PC-3 (cell line): ENCODE measurements at regions not wholly inside any gene's neighbourhood (a gene's known extent, or its start where the extent isn't known, plus 50 kb on each side); places are given as distances from the start of the nearest gene placed in this dataset.

Experiments
- ATAC-seq: fragments of 200-7000 bp; cut with Tn5 transposase; 2 replicates; pipeline ENCODE4 v1.9.1; 2020; ENCODE audit warnings: mild to moderate bottlenecking, moderate library complexity
- BruUV-seq: library from RNA; stranded (reverse); fragments of 400-500 nt; replicated peaks from 2 replicates; lab custom pipeline; 2021; lab: Mats Ljungman, UMichigan
- CTCF ChIA-PET: fragments of 300-600 bp; sonication (Branson Sonifier 250); formaldehyde crosslinking; loops from one replicate; lab custom pipeline; 2022; ENCODE audit warnings: antibody characterized with exemption; lab: Charles Lee
- POLR2A ChIA-PET: fragments of 300-600 bp; sonication (Branson Sonifier 250); formaldehyde crosslinking; loops from one replicate; lab custom pipeline; 2022; ENCODE audit warnings: antibody characterized with exemption; ENCODE audit not compliant: unreplicated experiment; lab: Charles Lee
- DNase-seq: peaks from one replicate; pipeline ENCODE4 v3.0.0-alpha.2; 2015
- H2AFZ ChIP-seq: fragments of 300-600 bp; sonication (generic); 2 replicates; pipeline ENCODE4 v1.6.0; 2016; ENCODE audit warnings: antibody characterized with exemption, low read length
- H3F3A ChIP-seq: fragments of 300-600 bp; sonication (generic); one replicate; pipeline ENCODE4 v1.6.0; 2017; ENCODE audit warnings: antibody characterized with exemption, low read length, control low read depth, mild to moderate bottlenecking; ENCODE audit not compliant: unreplicated experiment
- H3K27ac ChIP-seq: fragments of 300-600 bp; sonication (generic); 2 replicates; pipeline ENCODE4 v1.5.1; 2016; ENCODE audit warnings: mild to moderate bottlenecking, low read length
- H3K27me3 ChIP-seq: fragments of 300-600 bp; sonication (generic); 2 replicates; pipeline ENCODE4 v1.6.1; 2016; ENCODE audit warnings: low read length, mixed read lengths
- H3K36me3 ChIP-seq: fragments of 300-600 bp; sonication (generic); 2 replicates; pipeline ENCODE4 v1.6.1; 2016; ENCODE audit warnings: low read depth, mixed run types, low read length, mixed read lengths
- H3K4me1 ChIP-seq: fragments of 300-600 bp; sonication (generic); 2 replicates; pipeline ENCODE4 v1.5.1; 2016; ENCODE audit warnings: low read length; ENCODE audit not compliant: insufficient read depth
- H3K4me2 ChIP-seq: fragments of 300-600 bp; sonication (generic); 2 replicates; pipeline ENCODE4 v1.6.0; 2016; ENCODE audit warnings: low read length
- H3K4me3 ChIP-seq: fragments of 300-600 bp; sonication (generic); 2 replicates; pipeline ENCODE4 v1.5.1; 2016; ENCODE audit warnings: mild to moderate bottlenecking, low read length, mixed read lengths
- H3K79me2 ChIP-seq: fragments of 300-600 bp; sonication (generic); 2 replicates; pipeline ENCODE4 v1.6.1; 2017; ENCODE audit warnings: low read length, mixed read lengths
- H3K9ac ChIP-seq: fragments of 300-600 bp; sonication (generic); 2 replicates; pipeline ENCODE4 v1.6.0; 2016; ENCODE audit warnings: mild to moderate bottlenecking, low read length
- H3K9me2 ChIP-seq: fragments of 300-600 bp; sonication (generic); replicated peaks from 2 replicates; pipeline ENCODE4 v1.6.1; 2016; ENCODE audit warnings: mixed run types, low read length, mixed read lengths
- H3K9me3 ChIP-seq: fragments of 300-600 bp; sonication (generic); 2 replicates; pipeline ENCODE4 v1.6.1; 2016; ENCODE audit warnings: low read length, mixed read lengths
- H4K20me1 ChIP-seq: fragments of 300-600 bp; sonication (generic); 2 replicates; pipeline ENCODE4 v1.6.1; 2016; ENCODE audit warnings: low read length, mixed read lengths
- CTCF ChIP-seq: fragments of 300-600 bp; sonication (generic); conservative IDR thresholded peaks from 2 replicates; pipeline ENCODE4 v1.5.1; 2017; ENCODE audit warnings: antibody characterized with exemption, low read depth, mild to moderate bottlenecking, low read length
- EZH2 ChIP-seq: fragments of 300-600 bp; sonication (generic); IDR thresholded peaks from one replicate; pipeline ENCODE4 v1.6.1; 2017; ENCODE audit warnings: antibody characterized with exemption, mild to moderate bottlenecking, low read length; ENCODE audit not compliant: unreplicated experiment
- EZH2phosphoT487 ChIP-seq: fragments of 300-600 bp; sonication (generic); IDR thresholded peaks from 2 replicates; pipeline ENCODE4 v1.6.1; 2018; ENCODE audit warnings: mild to moderate bottlenecking, antibody characterized with exemption, low read length, borderline replicate concordance
- intact Hi-C: fragments of 100-400 bp; cut with micrococcal nuclease; formaldehyde crosslinking; loops from 2 replicates; pipeline ENCODE4 v1.9.0; 2023

DNA sequence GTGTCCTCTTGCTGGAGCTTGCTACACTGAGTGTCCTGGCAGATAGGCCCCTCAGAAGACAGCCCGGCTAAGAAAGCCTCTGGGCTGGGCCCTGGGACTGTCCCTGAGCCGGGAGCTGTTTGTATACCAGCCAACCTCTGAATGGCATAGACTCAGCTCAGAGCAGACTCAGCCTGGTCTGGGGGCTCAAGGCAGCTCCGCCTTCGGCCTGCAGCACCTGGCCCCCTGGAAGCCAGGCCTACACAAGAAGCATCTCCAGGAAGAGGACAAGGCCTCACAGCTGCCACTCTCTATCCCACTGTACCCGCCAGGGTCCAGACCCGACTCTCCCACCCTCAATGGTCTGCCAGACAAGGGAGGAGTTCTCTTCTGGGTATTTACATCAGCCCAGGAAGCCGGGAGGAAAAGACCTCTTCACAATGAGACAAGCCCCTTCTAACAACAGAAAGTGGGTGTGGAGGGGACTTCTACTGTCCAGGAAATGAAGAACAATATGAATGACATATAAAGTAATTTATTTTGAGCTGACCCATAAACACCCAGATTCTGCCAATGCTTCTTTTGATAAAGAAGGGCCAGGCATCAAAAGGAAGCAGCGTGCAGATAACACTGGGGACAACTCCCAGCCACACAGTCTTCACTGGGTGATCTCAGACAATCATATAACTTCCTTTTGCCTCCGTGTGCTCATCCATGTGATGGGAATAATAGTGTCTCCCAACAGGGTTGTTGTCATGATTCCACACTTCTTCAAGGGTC is 110.2 kb downstream of the TPRA1 start:
- POLR2A ChIA-PET = no interaction called here
- Histone ChIP-seq H3K4me3 (no peak overlapping the region), H2AFZ (no peak overlapping the region), H3K36me3 (no peaks in the 10 kb centered on the region), H3K9me2 (no peaks in the 10 kb centered on the region), H3K9me3 (no peaks in the 10 kb centered on the region), H3F3A (no peaks in the 10 kb centered on the region), H3K4me1 (no peaks in the 10 kb centered on the region), H3K9ac (no peak overlapping the region), H3K27ac (no peak overlapping the region), H3K4me2 (no peak overlapping the region), H3K79me2 (no peaks in the 10 kb centered on the region), H3K27me3 (no peaks in the 10 kb centered on the region), H4K20me1 (no peaks in the 10 kb centered on the region)
- no TSS peak for BruUV-seq
- intact Hi-C loops = no loop called here
- TF ChIP-seq CTCF (no peak), EZH2 (no peak), EZH2phosphoT487 (no peak)
- CTCF ChIA-PET = no interaction called here
- no peak for DNase-seq
- ATAC-seq = no peak

DNA sequence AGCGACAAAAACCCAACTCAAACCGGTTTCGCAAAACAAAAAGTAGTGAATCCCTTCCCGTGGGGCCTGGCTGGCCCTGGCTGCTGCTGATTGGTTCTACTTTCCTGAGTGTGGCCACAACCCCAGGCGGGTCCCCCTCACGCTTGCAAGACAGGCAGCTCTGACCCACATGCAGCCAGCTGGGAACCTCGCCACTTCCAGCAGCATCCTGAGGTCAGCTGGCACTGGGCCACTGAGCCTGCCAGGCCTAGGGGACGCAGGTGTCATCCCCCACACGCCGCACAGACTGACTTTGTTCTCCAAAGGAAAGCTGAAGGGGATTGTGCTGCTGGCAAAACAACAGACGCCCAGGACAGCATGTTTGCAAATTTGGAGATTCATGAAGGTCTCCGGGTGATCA is 111.1 kb downstream of the TPRA1 start:
- intact Hi-C loops = no loop called here
- no peaks in the 10 kb centered on the region for H4K20me1 ChIP-seq
- ATAC-seq (no peak), DNase-seq (no peak)
- no TSS peak for BruUV-seq
- H3K27ac ChIP-seq = no peak overlapping the region
- POLR2A ChIA-PET = no interaction called here
- no peak overlapping the region for H3K4me3 ChIP-seq
- TF ChIP-seq EZH2 (no peak), EZH2phosphoT487 (no peak), CTCF (no peak)
- H3F3A ChIP-seq = no peaks in the 10 kb centered on the region
- H3K79me2 ChIP-seq = no peaks in the 10 kb centered on the region
- CTCF ChIA-PET = no interaction called here
- H3K9ac ChIP-seq = no peak overlapping the region
- no peaks in the 10 kb centered on the region for H3K36me3 ChIP-seq
- no peaks in the 10 kb centered on the region for H3K9me3 ChIP-seq
- H2AFZ ChIP-seq = no peak overlapping the region
- H3K4me1 ChIP-seq = no peaks in the 10 kb centered on the region
- H3K27me3 ChIP-seq = no peaks in the 10 kb centered on the region
- no peak overlapping the region for H3K4me2 ChIP-seq
- no peaks in the 10 kb centered on the region for H3K9me2 ChIP-seq

- intact Hi-C loops = no loop called here
- no TSS peak for BruUV-seq
- H3K4me3 ChIP-seq = no peak overlapping the region
- TF ChIP-seq EZH2 = no peak
- TF ChIP-seq EZH2phosphoT487 = no peak
- TF ChIP-seq CTCF = no peak
- H3K9me3 ChIP-seq = no peaks in the 10 kb centered on the region
- no peaks in the 10 kb centered on the region for H4K20me1 ChIP-seq
- H3K9ac ChIP-seq = no peak overlapping the region
- no peaks in the 10 kb centered on the region for H3K27me3 ChIP-seq
- H3K27ac ChIP-seq = no peak overlapping the region
- no peaks in the 10 kb centered on the region for H3K36me3 ChIP-seq
- CTCF ChIA-PET = no interaction called here
- POLR2A ChIA-PET = no interaction called here
- no peaks in the 10 kb centered on the region for H3K9me2 ChIP-seq
- no peak for ATAC-seq
- H2AFZ ChIP-seq = no peak overlapping the region
- H3F3A ChIP-seq = no peaks in the 10 kb centered on the region
- no peaks in the 10 kb centered on the region for H3K79me2 ChIP-seq
- H3K4me1 ChIP-seq = no peaks in the 10 kb centered on the region
- H3K4me2 ChIP-seq = no peak overlapping the region
- DNase-seq = no peak
These were observed 111.6 kb downstream of the TPRA1 start for GRCh38 chr3:127478922-127479321.
